Loucy (cell line): ENCODE measurements at regions not wholly inside any gene's neighbourhood (a gene's known extent, or its start where the extent isn't known, plus 50 kb on each side); places are given as distances from the start of the nearest gene placed in this dataset.

Experiments
- CTCF ChIP-seq: fragments of 200-600 bp; sonication (generic); conservative IDR thresholded peaks from 2 replicates; pipeline ENCODE4 v1.5.1; 2014; ENCODE audit warnings: mild to moderate bottlenecking, antibody characterized with exemption, low read length
- EZH2phosphoT487 ChIP-seq: fragments of 200-600 bp; IDR thresholded peaks from 2 replicates; pipeline ENCODE4 v1.6.1; 2018; ENCODE audit warnings: antibody characterized with exemption, mild to moderate bottlenecking, moderate library complexity, borderline replicate concordance

GRCh38 chr2:123853161-123853560, 171.9 kb upstream of the CNTNAP5 start:
- no peak for TF ChIP-seq CTCF
- TF ChIP-seq EZH2phosphoT487, result no peak
